DMS53 treated with DMSO at 0.1 percent for 48 hours (cell line): ENCODE measurements at regions not wholly inside any gene's neighbourhood (a gene's known extent, or its start where the extent isn't known, plus 50 kb on each side); places are given as distances from the start of the nearest gene placed in this dataset.

Experiments used
- DNase-seq: peaks from one replicate; lab custom pipeline; 2025; ENCODE audit not compliant: unreplicated experiment; lab: John Stamatoyannopoulos, UW

DNA sequence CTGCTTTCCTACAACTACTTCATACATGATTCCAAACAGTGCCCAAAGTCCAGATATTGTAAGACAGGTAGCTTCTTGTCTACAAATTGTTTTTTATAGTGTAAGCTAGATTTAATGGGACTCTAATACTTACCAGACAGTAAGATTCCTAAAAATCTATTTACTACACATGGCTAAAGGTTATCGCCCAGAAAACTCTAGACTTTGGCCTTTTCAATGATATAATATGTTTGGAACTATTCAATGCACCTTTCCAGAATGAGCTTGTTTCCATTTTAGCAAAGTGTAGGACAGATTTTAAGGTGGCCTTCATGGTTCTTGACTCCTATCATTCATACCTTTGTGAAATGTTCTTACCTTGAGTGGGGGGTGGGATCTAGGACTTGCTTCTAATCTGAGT lies 951.0 kb downstream of the SORCS1 start:
- DNase-seq = no peak

DNA sequence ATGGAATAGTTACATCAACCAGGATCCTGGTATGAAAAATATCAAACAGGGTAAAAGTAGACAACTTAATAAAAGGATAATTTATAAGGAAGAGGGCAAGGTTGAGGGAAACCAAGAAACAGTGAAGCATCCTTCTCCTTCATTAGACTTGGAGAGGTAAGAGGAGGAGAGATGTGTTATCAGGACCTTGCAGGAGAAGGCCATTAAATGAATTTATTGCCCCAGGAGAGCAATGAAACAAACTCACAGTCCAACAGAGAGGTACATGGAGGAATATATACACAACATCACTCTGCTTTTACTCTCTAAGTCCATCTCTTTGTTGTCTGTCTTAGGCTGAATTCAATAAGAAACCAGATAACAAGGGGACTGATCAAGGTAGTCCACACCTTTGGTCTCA lies 966.2 kb downstream of the SORCS1 start:
- DNase-seq = no peak

DNA sequence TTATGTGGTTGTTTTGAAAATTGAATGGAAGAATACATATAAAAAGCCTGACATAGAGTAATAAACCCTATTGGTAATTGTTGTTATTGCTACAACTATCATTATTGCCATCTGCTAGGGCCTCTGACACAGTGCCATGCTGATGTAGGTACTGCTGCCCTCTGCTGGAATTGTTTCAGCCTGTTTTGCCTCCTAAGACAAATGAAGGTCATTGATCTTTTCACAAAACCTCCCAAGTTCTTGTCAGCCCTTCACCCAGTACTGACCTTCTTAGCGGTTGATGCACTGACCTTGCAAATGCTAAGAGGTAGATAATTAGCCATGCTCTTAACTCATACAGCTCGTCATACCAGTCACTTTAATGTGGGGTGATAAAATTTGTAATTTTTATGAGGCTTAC lies 975.2 kb downstream of the SORCS1 start:
- DNase-seq = no peak

DNA sequence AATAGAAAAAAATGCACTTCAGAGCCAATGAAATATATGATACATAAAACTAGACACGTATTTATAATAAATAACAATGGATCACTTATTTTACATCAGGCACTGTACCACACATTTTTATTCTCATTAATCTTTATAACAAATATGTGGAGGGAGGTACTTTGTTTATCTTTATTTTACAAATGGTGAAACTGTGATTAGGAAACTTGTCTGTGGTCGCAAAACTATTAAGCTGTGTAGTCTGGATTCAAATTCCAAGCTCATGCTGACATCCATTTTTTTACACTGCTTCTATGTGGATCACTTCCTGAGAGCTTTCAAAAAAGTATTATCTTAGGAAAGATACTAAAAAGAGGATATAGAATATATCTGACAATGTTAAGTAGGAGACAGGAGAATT lies 978.6 kb downstream of the SORCS1 start:
- DNase-seq = no peak

DNA sequence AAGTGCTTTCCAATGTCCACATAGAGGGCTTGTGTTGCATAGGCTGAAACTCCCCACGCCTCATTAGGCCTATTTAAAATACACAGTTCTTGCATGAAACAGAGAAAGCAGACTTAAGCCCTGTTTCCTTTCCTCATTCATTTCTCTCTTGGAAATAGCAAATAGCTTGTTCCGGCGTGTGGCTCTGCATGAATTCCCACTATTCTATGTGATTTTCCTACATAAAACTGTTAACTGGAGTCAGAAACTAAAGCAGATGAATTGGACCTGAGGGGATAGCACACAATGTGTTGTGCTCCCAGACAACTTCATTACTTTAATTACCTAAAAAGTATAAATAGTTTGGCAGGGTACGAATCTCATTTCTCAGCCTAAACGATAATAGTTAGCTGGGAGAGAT lies 981.5 kb downstream of the SORCS1 start:
- DNase-seq = no peak

DNA sequence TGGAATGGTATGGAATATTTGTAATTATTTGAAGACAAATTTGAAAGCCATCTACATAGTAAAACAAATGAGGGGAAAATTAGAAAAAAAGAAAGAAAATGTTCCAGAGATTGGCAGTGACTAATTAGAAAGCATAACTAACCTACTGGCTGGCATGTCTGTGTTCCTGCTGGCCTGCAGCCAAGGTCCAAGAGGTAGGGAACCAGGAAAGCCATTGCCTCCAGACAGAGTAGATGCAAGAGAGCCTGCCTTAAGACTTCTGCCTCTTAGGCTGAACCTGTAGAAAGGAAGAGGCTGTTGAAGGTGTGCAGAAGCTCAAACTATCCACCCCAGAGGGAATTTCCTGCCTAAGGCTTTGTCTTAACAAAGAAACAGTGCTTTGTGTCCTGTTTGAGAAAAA lies 982.0 kb downstream of the SORCS1 start:
- DNase-seq = no peak

DNA sequence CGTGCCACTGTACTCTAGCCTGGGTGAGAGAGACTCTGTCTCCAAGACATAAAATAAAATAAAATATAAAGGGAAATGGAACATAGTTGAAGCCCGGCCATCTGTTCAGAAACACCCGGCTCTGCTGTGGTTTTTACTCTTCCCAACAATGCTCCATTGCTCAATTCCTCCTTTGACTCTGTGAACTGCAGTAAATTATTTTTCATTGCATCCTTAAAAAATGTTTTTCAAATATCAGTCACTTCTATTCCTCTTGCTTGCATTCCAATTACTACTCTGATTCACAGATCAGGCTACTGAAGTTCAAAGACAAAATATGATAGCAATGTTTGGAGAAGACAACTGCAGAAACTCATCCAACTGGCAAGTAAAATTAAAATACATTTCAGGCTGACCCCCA lies 983.0 kb downstream of the SORCS1 start:
- no peak for DNase-seq

DNA sequence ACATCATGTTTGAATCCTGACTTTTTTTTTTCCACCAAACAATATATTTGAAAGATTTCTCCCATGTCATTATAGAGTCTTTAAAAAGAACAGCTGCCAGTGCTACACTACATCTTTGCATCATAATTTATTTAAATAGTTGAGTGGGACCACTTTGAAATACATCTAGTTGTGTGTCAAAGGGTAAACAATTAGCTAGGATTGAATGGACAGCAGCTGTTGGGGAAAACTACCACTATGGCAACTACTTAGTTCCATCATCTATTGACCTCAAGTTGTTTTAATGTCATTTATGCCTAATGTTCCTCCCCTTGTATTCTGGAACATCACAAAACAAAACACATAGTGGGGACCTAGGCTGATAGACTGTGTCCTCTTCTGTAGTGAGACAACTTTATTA lies 985.1 kb downstream of the SORCS1 start:
- no peak for DNase-seq

DNA sequence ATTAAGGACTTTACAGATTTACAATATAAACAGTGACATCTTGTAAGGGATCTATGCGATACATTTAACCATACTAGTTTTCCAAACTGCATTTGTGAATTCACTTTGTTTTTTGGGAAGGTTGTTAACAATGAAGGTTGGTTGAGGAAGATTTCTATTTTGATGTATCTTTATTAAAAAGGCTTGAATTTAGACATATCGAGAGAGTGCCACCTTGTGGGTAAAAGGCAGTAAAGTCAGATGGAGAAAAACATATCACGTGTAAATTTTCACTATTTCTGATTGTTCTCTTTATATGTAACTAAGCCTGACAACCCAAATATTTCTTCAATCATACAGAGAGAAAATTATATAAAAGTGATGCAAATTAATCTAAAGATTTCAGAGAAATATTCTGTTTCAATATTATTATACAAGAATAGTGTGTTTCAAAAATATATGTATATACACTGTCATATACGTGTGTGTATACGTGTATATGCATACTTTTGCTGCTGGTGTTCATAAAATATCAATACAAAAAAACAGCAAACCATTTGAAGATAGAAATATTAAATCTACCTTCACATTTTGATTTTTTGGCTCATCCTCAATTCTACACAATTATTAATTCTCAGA lies 988.6 kb downstream of the SORCS1 start:
- peak; percentile 10 for DNase-seq

DNA sequence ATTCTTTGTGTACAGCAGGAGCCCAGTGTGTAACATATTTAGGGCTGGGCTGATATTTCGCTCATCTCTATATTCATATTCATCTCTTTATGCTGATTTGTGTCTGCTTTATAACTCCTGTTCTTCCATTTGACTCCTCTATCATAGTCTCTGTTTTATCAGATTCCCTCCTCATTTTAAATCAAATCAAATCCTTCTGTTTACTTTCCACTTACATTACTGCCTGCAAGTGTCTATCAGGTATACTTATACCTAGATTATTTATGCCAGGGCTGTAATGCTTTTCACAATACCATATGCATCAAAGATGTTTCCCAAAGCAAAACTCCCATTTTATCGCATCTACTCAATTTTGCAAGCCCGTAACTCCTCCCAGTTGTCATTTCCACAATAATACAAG lies 990.7 kb downstream of the SORCS1 start:
- DNase-seq = no peak

DNA sequence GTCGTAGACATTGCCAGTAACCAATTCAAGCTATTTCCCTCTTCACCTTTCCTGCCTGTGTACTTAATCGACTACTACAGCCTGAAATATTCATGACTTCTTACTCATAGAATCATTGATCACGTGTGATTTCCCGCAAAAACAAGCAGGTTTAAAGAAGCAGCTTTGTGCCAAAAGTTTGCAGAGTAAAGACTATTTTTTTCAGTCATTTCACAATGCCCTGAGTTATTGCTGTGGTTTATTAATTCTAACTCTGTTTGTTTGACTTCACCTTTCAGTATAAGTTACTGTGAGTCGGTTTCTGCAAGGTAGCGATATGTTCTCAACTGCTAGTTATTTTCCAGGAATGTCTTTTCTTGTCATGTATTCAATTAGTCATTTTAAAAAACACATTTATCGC lies 995.3 kb downstream of the SORCS1 start:
- DNase-seq = no peak

DNA sequence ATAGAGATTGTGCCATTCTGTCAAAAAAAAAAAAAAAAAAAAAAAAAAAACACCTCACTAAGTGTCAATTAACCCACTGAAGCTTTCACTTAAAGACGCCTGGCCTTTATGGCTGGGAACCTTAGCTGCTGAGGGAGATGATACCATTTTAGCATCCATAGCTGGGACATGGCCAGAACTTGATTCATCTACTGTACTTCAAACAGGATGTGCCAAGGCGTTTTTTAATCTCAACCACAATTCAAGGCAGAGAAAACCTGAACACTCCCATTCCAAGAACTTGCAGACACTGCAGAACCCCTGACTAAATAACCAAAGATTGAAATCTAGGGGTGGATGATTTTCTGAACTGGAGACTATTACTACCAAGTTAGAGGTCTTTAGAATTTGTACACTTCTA lies 996.6 kb downstream of the SORCS1 start:
- DNase-seq = no peak

DNA sequence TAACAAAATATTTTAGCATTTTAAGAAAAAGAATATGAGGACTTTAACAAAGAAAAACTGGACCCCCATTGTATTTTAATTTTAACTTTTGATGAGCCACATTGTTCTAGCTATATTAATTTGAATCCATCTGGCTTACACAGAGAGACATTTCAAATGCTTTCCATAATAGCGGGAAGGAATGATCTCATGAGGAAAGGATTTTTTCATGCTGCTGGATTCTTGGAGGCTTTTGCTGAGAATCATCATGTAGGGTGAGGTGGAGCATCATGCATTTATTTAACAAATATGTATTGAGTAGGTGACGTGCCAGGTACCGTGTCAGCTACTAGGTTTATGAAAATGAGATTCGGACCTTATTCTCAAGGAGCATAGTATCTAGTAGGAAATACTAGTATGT lies 1006.3 kb downstream of the SORCS1 start:
- no peak for DNase-seq

DNA sequence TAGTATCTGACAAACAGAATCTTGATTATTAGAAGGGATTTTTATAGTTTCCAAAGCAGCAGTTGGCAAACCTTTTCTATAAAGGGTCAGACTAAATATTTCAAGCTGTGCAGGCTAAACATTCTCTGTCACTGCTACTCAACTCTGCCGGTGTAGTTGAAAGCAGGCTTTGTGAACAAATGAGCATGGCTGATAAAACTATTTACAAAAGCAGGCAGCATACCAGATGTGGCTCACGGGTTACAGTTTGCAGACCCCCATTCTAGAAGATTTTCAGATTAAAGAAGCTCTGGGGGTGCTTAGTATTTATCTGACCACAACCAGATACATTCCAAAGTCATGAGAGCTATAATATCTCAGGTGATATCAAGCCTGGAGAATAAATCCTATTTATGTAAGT lies 1017.5 kb downstream of the SORCS1 start:
- no peak for DNase-seq

DNA sequence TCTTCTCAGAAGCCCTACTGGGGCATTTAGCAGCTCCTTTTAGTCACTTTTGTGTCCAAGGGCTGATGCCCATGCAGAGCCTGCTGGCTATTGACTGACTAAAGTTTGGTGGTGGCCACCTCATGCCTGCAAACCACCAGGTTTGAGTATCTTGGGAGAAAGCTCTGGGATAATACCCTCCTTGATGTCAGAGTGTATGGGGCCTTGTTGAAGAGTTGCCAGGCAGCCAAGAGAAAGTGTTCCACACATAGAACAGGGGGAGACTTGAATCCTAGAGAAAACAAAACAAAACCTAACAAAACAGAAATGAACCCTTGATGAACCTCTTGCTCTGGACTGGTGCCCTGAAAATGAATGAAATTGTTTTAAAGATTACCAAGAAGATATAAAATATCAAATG lies 1024.6 kb downstream of the SORCS1 start:
- DNase-seq = no peak

DNA sequence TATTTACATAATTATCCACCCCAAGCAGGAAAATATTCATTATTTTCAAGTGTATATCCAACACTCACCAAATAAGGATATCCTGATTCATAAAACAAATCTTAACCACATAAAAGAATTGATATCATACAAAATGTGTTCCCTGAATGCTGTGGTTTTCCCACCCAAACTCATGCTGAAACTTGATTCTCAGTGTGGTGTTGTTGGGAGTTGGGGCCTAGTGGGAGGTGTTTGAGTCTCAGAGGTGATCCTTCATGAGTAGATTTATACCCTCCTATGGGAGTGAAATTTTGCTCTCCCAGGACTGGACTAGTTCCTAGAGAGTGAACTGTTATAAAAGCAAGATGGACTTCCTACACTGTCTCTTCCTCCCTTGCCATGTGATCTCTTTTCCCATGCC lies 1028.3 kb downstream of the SORCS1 start:
- no peak for DNase-seq

DNA sequence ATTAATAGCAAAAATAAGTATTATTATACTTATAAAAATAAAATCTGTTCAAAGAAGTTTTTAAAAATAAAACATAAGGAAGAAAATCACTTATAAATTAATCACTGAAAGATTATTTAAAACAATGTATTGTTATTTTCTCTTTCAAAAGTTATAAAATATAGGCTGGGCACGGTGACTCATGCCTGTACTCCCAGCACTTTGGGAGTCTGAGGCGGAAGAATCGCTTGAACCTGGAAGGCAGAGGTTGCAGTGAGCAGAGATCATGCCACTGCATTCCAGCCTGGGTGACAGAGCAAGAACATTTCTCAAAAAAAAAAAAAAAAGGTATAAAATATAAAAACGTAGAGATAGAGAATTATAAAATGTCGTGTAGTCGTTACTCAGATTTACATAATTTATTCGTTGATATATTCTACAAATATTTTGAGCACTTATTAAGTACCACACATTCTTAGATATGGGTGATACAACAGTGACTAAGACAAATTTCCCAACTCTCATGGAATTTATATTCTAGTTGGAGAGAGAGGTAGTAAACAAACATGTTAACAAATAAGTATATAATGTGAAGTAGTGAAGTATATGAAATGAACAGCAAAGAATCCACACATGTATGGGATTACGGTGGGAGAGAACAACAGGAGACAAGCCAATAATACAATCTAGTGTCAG lies 1030.0 kb downstream of the SORCS1 start:
- no peak for DNase-seq

DNA sequence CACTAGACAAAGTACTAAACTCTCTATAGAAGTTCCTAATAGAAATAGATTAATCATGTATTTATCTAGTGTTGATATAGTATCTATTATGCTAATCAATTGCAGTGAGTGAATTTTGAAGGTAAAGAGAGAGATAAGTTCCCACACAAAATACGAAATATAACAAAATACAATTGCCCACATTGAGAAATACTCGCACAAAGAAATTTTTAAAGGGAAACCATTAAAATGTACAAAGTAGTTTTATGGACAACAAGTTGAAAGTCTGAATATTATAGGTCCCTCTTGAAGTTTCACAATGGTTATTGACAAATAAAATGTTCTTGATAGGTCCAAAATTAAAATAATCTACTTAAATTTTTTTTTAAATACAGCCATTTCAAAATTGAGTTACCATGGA lies 1031.1 kb downstream of the SORCS1 start:
- DNase-seq = no peak

DNA sequence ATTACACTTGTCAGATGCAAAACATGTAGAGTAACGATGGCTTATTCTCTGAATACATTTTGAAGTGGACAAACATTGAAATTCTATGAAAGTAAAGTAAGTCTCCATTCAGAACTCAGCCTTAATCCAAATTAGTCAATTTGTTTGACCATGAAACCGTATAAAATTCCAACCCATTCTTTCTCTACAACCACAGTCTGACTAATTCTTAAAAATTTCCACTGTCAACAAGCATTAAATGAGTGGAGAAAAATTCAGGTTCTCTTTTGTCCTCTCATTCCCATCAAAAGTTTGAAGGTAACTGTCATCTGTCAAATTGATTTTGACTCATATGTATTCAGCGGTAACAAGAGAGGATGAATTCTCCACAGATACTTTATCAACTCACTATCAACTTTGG lies 1031.5 kb downstream of the SORCS1 start:
- no peak for DNase-seq

DNA sequence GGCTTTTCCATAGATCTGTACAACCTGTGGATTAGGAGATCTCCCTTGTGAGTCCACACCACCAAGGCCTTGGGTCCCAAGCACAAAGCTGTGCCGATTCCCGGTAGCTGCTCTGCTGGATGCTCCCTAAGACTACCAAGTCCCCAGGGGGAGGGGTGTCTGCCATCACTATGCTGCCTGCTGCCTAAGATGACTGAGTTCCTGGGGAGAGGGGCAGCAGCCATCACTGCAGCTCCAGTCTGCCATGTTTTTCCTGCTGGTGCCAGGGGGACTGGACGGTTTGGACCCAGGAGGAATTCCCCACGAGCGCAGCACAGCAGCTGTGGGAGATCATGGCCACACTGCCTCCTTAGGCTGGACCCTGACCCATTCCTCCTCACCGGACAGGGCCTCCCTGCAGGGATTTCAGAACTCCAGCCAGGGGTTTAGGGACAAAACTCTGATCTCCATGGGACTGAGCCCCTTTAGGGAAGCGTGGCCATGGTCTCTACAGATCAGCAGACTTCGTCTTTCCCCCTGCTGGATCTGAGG lies 1049.8 kb downstream of the SORCS1 start:
- no peak for DNase-seq

DNA sequence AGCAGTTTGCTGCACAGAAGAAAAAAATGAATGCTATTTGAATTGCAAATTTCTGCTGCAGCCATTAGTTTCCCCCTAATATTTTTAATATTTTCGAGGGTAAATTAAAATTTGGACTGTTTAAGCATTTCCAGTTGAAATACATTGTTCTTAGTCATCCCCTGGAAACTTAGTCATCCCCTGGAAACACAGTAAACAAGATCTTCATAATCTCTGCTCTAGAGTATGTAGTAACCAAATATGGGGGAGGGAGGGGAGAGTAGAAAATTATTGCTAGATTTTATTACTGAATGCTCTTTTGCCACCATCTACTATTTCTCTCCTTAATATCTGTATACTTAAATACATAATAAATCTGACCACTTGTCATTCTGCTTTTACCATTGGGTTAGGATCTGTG lies 1053.3 kb downstream of the SORCS1 start:
- DNase-seq = no peak

DNA sequence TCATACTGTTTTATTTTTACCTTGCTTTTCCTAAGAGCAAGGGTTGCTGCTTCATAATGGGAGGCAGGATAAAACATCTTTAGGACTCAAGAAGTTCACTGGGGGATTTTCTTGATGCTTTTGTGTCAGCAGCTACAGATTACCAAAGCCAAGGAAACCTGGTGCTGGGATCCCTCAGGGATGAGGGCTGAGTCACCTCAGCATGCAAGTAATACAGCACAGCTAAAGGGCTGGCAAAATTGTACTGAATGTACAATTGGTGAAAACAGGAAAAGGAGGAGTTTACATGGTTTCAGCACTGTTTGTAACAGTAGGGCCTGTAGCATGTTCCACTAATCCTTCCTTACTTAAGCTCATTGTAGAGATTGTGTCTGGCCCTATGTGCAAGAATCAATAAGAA lies 1056.8 kb downstream of the SORCS1 start:
- no peak for DNase-seq

DNA sequence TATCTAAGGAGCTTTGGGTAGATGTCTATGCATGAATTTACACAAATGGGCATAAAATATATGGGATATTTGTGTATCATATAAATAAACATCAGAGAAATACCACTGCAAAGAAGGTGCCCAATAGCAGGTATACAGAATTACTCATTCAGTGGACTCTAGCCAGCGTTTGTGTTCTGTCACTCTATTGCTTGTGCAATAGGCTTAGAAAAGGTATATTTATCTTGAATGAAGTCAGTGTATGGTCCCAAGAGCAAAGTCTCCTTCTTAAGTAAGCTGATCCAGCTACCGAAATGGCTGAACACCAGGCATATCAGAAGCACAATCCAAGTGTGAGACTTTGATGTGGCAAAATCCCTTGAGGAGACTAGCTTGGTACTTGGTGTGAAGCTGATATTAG lies 1058.4 kb downstream of the SORCS1 start:
- DNase-seq = no peak
